ENCODE measurements at regions not wholly inside any gene's neighbourhood (a gene's known extent, or its start where the extent isn't known, plus 50 kb on each side); places are given as distances from the start of the nearest gene placed in this dataset.

DNA sequence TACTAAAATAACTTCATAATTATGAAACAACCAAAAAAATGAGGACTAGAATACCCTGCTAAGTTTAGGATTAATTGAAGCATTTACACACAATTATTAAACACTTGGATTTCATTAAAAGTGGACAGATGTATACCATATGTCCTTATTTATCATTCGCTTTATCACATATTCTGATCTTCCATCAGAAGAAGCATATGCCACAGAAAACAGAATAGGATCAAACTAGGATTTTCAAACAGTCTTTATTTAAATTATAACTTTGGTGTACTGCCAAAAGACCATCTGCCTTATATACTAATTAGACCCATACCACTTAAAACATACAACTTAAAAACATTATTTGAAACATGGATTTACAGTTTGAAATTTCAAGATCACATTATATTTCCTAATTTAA, 727.1 kb upstream of the KLHL1 start:
- no peak for TF ChIP-seq CTCF (IDR thresholded peaks at IDR 0.05; ENCODE audit: insufficient read depth, low read length)
- H3K4me3 ChIP-seq (ENCODE audit: low read depth, low read length), result no peak overlapping the region
- DNase-seq (ENCODE audit: low read depth), result no peak

- no peak for TF ChIP-seq CTCF (IDR thresholded peaks at IDR 0.05; ENCODE audit: insufficient read depth, low read length)
- DNase-seq (ENCODE audit: low read depth), result no peak
- H3K4me3 ChIP-seq (ENCODE audit: low read depth, low read length), result no peak overlapping the region
These were observed 721.5 kb upstream of the KLHL1 start for GRCh38 chr13:70829748-70830147.

GRCh38 chr13:70817576-70817975, 709.3 kb upstream of the KLHL1 start:
- H3K4me3 ChIP-seq (ENCODE audit: low read depth, low read length), result no peak overlapping the region
- TF ChIP-seq CTCF (IDR thresholded peaks at IDR 0.05; ENCODE audit: insufficient read depth, low read length), result no peak
- no peak for DNase-seq (ENCODE audit: low read depth)

GRCh38 chr13:70816853-70817252, 708.6 kb upstream of the KLHL1 start:
- TF ChIP-seq CTCF (IDR thresholded peaks at IDR 0.05; ENCODE audit: insufficient read depth, low read length), result no peak
- DNase-seq (ENCODE audit: low read depth), result no peak

DNA sequence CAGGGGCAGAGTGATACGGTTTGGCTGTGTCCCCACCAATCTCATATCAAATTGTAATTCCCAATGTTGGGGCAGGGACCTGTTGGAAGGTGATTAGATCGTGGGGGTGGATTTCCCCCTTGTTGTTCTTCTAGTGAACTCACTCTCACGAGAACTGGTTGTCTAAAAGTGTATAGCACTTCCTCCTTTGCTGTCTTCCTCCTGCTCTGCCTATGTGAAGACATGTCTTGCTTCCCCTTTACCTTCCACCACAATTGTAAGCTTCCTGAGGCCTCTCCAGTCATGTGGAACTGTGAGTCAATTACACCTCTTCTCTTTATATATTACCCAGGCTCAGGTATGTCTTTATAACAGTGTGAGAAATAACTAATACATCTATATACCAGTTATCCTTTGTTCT, 706.4 kb upstream of the KLHL1 start:
- no peak for TF ChIP-seq CTCF (IDR thresholded peaks at IDR 0.05; ENCODE audit: insufficient read depth, low read length)
- H3K4me3 ChIP-seq (ENCODE audit: low read depth, low read length), result no peak overlapping the region
- no peak for DNase-seq (ENCODE audit: low read depth)

More at GRCh38 chr13:70816853-70817252, 708.6 kb upstream of the KLHL1 start:
- H3K4me3 ChIP-seq (ENCODE audit: low read depth, low read length), result no peak overlapping the region

- no peak for TF ChIP-seq CTCF (IDR thresholded peaks at IDR 0.05; ENCODE audit: insufficient read depth, low read length)
- DNase-seq (ENCODE audit: low read depth), result no peak
- no peak overlapping the region for H3K4me3 ChIP-seq (ENCODE audit: low read depth, low read length)
These were observed 704.2 kb upstream of the KLHL1 start for GRCh38 chr13:70812481-70812880.

GRCh38 chr13:70809588-70809987, 701.3 kb upstream of the KLHL1 start:
- TF ChIP-seq CTCF (IDR thresholded peaks at IDR 0.05; ENCODE audit: insufficient read depth, low read length), result no peak
- DNase-seq (ENCODE audit: low read depth), result no peak
- H3K4me3 ChIP-seq (ENCODE audit: low read depth, low read length), result no peak overlapping the region

All from fibroblast of the aortic adventitia (primary cell).